ENCODE measurements at regions not wholly inside any gene's neighbourhood (a gene's known extent, or its start where the extent isn't known, plus 50 kb on each side); places are given as distances from the start of the nearest gene placed in this dataset.

DNA sequence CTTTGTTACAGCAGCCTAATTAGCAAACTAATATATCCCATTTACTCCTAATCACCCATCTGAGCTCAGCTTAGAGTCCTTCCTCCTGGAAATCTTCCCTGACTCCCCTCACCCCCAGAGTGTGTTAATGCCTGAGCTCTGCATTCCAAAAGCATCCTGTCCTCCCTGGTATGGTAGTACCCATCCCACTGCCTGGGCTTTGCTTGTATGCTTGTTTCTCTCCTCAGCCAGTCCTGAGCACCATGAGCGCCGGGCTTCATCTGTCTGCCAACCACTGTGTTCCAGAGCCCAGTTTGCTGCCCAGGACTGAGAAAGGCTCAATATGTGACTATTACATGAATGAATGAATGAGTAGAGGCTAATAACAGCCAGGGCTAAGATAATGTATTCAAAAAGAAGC, 272.4 kb downstream of the CDK5RAP2 start:
- TF ChIP-seq POLR2AphosphoS5 (IDR thresholded peaks at IDR 0.05; ENCODE audit: low read depth, low read length), result no peak
- TF ChIP-seq, protein P1, sequence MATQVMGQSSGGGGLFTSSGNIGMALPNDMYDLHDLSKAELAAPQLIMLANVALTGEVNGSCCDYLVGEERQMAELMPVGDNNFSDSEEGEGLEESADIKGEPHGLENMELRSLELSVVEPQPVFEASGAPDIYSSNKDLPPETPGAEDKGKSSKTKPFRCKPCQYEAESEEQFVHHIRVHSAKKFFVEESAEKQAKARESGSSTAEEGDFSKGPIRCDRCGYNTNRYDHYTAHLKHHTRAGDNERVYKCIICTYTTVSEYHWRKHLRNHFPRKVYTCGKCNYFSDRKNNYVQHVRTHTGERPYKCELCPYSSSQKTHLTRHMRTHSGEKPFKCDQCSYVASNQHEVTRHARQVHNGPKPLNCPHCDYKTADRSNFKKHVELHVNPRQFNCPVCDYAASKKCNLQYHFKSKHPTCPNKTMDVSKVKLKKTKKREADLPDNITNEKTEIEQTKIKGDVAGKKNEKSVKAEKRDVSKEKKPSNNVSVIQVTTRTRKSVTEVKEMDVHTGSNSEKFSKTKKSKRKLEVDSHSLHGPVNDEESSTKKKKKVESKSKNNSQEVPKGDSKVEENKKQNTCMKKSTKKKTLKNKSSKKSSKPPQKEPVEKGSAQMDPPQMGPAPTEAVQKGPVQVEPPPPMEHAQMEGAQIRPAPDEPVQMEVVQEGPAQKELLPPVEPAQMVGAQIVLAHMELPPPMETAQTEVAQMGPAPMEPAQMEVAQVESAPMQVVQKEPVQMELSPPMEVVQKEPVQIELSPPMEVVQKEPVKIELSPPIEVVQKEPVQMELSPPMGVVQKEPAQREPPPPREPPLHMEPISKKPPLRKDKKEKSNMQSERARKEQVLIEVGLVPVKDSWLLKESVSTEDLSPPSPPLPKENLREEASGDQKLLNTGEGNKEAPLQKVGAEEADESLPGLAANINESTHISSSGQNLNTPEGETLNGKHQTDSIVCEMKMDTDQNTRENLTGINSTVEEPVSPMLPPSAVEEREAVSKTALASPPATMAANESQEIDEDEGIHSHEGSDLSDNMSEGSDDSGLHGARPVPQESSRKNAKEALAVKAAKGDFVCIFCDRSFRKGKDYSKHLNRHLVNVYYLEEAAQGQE (IDR thresholded peaks at IDR 0.05; ENCODE audit: insufficient read depth in 1 of 2, low read depth in 2 of 2, low read length in 1 of 2), result no peak
